ENCODE measurements at regions not wholly inside any gene's neighbourhood (a gene's known extent, or its start where the extent isn't known, plus 50 kb on each side); places are given as distances from the start of the nearest gene placed in this dataset.

- no peak for DNase-seq (ENCODE audit: low read depth, low spot score)
- Histone ChIP-seq H3K27ac (ENCODE audit: low read depth, low read length) (peak overlapping the region; percentile 93), H3K4me3 (ENCODE audit: low read depth, low read length) (peak overlapping the region; percentile 48), H3K27me3 (ENCODE audit: control insufficient read depth, insufficient read depth, low read length) (no peaks in the 10 kb centered on the region), H3K9me3 (ENCODE audit: control insufficient read depth, insufficient read depth, low read length) (no peaks in the 10 kb centered on the region)
- CTCF ChIA-PET = interaction anchor here (0.8 to 1.5 kb wide), 6 partner anchors 14 to 221 kb away, joined by 3 to 7 read pairs (median 4); no protein-coding TSS in a partner anchor
- TF ChIP-seq CTCF (IDR thresholded peaks at IDR 0.05; ENCODE audit: low read depth, low read length) = no peak
- POLR2A ChIA-PET = interaction anchor here (0.7 to 3.2 kb wide), 10 partner anchors 9 to 217 kb away, joined by 3 to 22 read pairs (median 4); no protein-coding TSS in a partner anchor
Measured at GRCh38 chr10:78973901-78974616, 94.7 kb upstream of the ZMIZ1 start.

GRCh38 chr10:78974617-78975317 lies 94.0 kb upstream of the ZMIZ1 start:
- TF ChIP-seq CTCF (IDR thresholded peaks at IDR 0.05; ENCODE audit: low read depth, low read length) = peak; percentile 62
- H3K27ac ChIP-seq (ENCODE audit: low read depth, low read length) = peak overlapping the region; percentile 93
- no peak for DNase-seq (ENCODE audit: low read depth, low spot score)
- POLR2A ChIA-PET = interaction anchor here (2.0 to 3.2 kb wide), 2 partner anchors 30 to 92 kb away, joined by 10 to 22 read pairs; no protein-coding TSS in a partner anchor
- peaks cover under 1% of the 10 kb centered on the region for H3K27me3 ChIP-seq (ENCODE audit: control insufficient read depth, insufficient read depth, low read length)
- peak overlapping the region; percentile 48; the same call in 1 of the 2 replicates for H3K4me3 ChIP-seq (ENCODE audit: low read depth, low read length)
- CTCF ChIA-PET = interaction anchor here (0.7 to 1.5 kb wide), 12 partner anchors 10 to 743 kb away, joined by 3 to 7 read pairs (median 4); no protein-coding TSS in a partner anchor
- H3K9me3 ChIP-seq (ENCODE audit: control insufficient read depth, insufficient read depth, low read length) = no peaks in the 10 kb centered on the region

GRCh38 chr10:78975926-78976325 lies 92.8 kb upstream of the ZMIZ1 start:
- CTCF ChIA-PET = interaction anchor here (1.1 kb wide), 1 partner anchor 91 kb away, joined by 3 read pairs; no protein-coding TSS in a partner anchor
- POLR2A ChIA-PET = no interaction called here

GRCh38 chr10:78976825-78977755 lies 91.7 kb upstream of the ZMIZ1 start:
- DNase-seq (ENCODE audit: low read depth, low spot score) = no peak
- H3K27me3 ChIP-seq (ENCODE audit: control insufficient read depth, insufficient read depth, low read length) = peaks cover 4% of the 10 kb centered on the region
- peak overlapping the region; percentile 47 for H3K27ac ChIP-seq (ENCODE audit: low read depth, low read length)
- CTCF ChIA-PET = no interaction called here
- POLR2A ChIA-PET = interaction anchor here (1.0 kb wide), 1 partner anchor 90 kb away, joined by 3 read pairs; no protein-coding TSS in a partner anchor
- no peak overlapping the region for H3K4me3 ChIP-seq (ENCODE audit: low read depth, low read length)
- TF ChIP-seq CTCF (IDR thresholded peaks at IDR 0.05; ENCODE audit: low read depth, low read length) = no peak
- H3K9me3 ChIP-seq (ENCODE audit: control insufficient read depth, insufficient read depth, low read length) = no peaks in the 10 kb centered on the region; the same call in 1 of the 2 replicates

More at GRCh38 chr10:78975926-78976325, 92.8 kb upstream of the ZMIZ1 start:
- no peak for TF ChIP-seq CTCF (IDR thresholded peaks at IDR 0.05; ENCODE audit: low read depth, low read length)
- DNase-seq (ENCODE audit: low read depth, low spot score) = no peak
- Histone ChIP-seq H3K27ac (ENCODE audit: low read depth, low read length) (no peak overlapping the region), H3K4me3 (ENCODE audit: low read depth, low read length) (no peak overlapping the region), H3K27me3 (ENCODE audit: control insufficient read depth, insufficient read depth, low read length) (peaks cover 4% of the 10 kb centered on the region), H3K9me3 (ENCODE audit: control insufficient read depth, insufficient read depth, low read length) (no peaks in the 10 kb centered on the region)
